WTC11 (cell line): ENCODE measurements at regions not wholly inside any gene's neighbourhood (a gene's known extent, or its start where the extent isn't known, plus 50 kb on each side); places are given as distances from the start of the nearest gene placed in this dataset.
A peak's percentile ranks its signal among the peaks of the same experiment; 100 is the strongest.

Experiments used
- ATAC-seq: fragments of 200-7000 bp; cut with Tn5 transposase; 2 replicates; pipeline ENCODE4 v1.10.0; 2021; ENCODE audit warnings: mild to moderate bottlenecking, moderate library complexity
- CTCF ChIA-PET: fragments of 300-600 bp; sonication (Branson Sonifier 250); formaldehyde crosslinking; loops from one replicate; lab custom pipeline; 2021; ENCODE audit warnings: antibody characterized with exemption; lab: Charles Lee
- POLR2A ChIA-PET: fragments of 350-600 bp; sonication (Branson Sonifier 250); formaldehyde crosslinking; loops from one replicate; lab custom pipeline; 2021; ENCODE audit warnings: antibody characterized with exemption; lab: Charles Lee
- DNase-seq: peaks from one replicate; pipeline ENCODE4 v3.0.0; 2021; ENCODE audit warnings: low spot score
- H3K27ac Mint-ChIP-seq: 2 replicates; pipeline ENCODE4 v1.8.0; 2021; ENCODE audit warnings: mixed read lengths
- H3K27me3 Mint-ChIP-seq: 2 replicates; pipeline ENCODE4 v1.8.0; 2021; ENCODE audit warnings: low read depth, mild to moderate bottlenecking, moderate library complexity, mixed read lengths
- H3K36me3 Mint-ChIP-seq: 2 replicates; pipeline ENCODE4 v1.8.0; 2021; ENCODE audit warnings: mixed read lengths
- H3K4me1 Mint-ChIP-seq: 2 replicates; pipeline ENCODE4 v1.8.0; 2022; ENCODE audit warnings: mixed read lengths
- H3K4me3 Mint-ChIP-seq: 2 replicates; pipeline ENCODE4 v1.8.0; 2021; ENCODE audit warnings: mild to moderate bottlenecking, moderate library complexity, mixed read lengths
- H3K9me3 Mint-ChIP-seq: 2 replicates; pipeline ENCODE4 v1.8.0; 2021; ENCODE audit warnings: mixed read lengths
- ETV6 ChIP-seq: sonication (generic); formaldehyde crosslinking; IDR thresholded peaks from 2 replicates; pipeline ENCODE4 v1.8.1; 2022; ENCODE audit warnings: mild to moderate bottlenecking, missing genetic modification reagents
- IRF2 ChIP-seq: sonication (generic); formaldehyde crosslinking; IDR thresholded peaks from 2 replicates; pipeline ENCODE4 v1.8.0; 2022; ENCODE audit warnings: low read depth, missing genetic modification reagents, borderline replicate concordance
- JUN ChIP-seq: sonication (generic); formaldehyde crosslinking; IDR thresholded peaks from 2 replicates; pipeline ENCODE4 v1.8.0; 2023; ENCODE audit warnings: mild to moderate bottlenecking, missing genetic modification reagents
- MXD4 ChIP-seq: fragments of 250-450 bp; sonication (Bioruptor Pico); IDR thresholded peaks from 2 replicates; pipeline ENCODE4 v1.8.0; 2021; ENCODE audit warnings: mild to moderate bottlenecking, moderate library complexity, borderline replicate concordance
- NFATC4 ChIP-seq: fragments of 250-450 bp; sonication (Bioruptor Pico); IDR thresholded peaks from 2 replicates; pipeline ENCODE4 v1.9.0; 2021; ENCODE audit warnings: mild to moderate bottlenecking
- TF ChIP-seq, protein P1 (sequence below): sonication (generic); formaldehyde crosslinking; IDR thresholded peaks from 2 replicates; pipeline ENCODE4 v1.8.1; 2023; ENCODE audit warnings: mild to moderate bottlenecking, missing genetic modification reagents
- TF ChIP-seq, protein P2 (sequence below): fragments of 250-450 bp; sonication (Bioruptor Pico); IDR thresholded peaks from 2 replicates; pipeline ENCODE4 v1.9.0; 2021; ENCODE audit warnings: mild to moderate bottlenecking, borderline replicate concordance
- TF ChIP-seq, protein P3 (sequence below): fragments of 250-450 bp; sonication (Bioruptor Pico); IDR thresholded peaks from 2 replicates; pipeline ENCODE4 v2.1.2; 2022; ENCODE audit warnings: mild to moderate bottlenecking, moderate library complexity
- TF ChIP-seq, protein P4 (sequence below): sonication (generic); formaldehyde crosslinking; IDR thresholded peaks from 2 replicates; pipeline ENCODE4 v1.8.1; 2022; ENCODE audit warnings: mild to moderate bottlenecking, moderate library complexity, missing genetic modification reagents
- TF ChIP-seq, protein P5 (sequence below): sonication (generic); formaldehyde crosslinking; IDR thresholded peaks from 2 replicates; pipeline ENCODE4 v1.8.1; 2022; ENCODE audit warnings: low read depth, mild to moderate bottlenecking, moderate library complexity, missing genetic modification reagents, borderline replicate concordance
- TF ChIP-seq, protein P6 (sequence below): sonication (generic); formaldehyde crosslinking; IDR thresholded peaks from 2 replicates; pipeline ENCODE4 v1.8.1; 2023; ENCODE audit warnings: mild to moderate bottlenecking, missing genetic modification reagents
- TF ChIP-seq, protein P7 (sequence below): sonication (generic); formaldehyde crosslinking; IDR thresholded peaks from 2 replicates; pipeline ENCODE4 v1.8.0; 2023; ENCODE audit warnings: missing genetic modification reagents

DNA sequence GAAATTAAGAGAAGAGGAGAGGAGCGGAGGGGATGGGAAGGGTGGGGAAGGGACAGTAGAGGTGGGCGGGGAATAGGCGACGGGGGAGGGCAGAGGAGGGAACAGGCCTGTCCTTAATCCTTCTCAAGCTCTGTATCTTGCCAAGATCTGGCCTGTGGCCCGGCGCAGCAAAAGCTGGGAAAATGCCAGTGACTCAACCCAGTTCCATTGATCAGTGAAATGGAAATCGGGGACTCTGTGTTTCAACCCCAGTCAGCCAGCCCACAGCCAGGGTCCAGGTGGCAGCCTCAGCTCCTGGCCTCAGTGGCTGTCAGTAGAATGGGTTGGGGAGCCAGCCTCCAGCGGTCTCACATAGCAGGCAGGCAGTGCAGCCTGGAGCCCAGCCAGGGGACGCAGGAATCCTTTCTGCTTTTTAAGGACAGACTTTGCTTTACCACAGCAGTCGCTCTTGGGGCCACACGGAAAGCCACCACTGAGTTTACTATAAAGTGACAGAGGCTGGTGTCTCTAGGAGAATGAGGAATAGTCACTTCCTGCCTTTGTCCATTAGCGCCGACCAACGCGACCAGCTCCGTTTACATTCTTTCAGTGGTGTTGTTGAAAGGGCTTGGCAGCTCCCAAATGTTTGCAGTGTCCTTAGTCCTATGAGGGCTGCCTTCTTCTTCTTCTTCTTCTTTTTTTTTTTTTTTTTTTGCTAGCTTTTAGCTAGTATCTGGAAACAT, 128.0 kb downstream of the RIN2 start (continued):
- TF ChIP-seq, protein P1, sequence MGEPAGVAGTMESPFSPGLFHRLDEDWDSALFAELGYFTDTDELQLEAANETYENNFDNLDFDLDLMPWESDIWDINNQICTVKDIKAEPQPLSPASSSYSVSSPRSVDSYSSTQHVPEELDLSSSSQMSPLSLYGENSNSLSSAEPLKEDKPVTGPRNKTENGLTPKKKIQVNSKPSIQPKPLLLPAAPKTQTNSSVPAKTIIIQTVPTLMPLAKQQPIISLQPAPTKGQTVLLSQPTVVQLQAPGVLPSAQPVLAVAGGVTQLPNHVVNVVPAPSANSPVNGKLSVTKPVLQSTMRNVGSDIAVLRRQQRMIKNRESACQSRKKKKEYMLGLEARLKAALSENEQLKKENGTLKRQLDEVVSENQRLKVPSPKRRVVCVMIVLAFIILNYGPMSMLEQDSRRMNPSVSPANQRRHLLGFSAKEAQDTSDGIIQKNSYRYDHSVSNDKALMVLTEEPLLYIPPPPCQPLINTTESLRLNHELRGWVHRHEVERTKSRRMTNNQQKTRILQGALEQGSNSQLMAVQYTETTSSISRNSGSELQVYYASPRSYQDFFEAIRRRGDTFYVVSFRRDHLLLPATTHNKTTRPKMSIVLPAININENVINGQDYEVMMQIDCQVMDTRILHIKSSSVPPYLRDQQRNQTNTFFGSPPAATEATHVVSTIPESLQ (CRISPR knock-in tag): no peak
- TF ChIP-seq, protein P2, sequence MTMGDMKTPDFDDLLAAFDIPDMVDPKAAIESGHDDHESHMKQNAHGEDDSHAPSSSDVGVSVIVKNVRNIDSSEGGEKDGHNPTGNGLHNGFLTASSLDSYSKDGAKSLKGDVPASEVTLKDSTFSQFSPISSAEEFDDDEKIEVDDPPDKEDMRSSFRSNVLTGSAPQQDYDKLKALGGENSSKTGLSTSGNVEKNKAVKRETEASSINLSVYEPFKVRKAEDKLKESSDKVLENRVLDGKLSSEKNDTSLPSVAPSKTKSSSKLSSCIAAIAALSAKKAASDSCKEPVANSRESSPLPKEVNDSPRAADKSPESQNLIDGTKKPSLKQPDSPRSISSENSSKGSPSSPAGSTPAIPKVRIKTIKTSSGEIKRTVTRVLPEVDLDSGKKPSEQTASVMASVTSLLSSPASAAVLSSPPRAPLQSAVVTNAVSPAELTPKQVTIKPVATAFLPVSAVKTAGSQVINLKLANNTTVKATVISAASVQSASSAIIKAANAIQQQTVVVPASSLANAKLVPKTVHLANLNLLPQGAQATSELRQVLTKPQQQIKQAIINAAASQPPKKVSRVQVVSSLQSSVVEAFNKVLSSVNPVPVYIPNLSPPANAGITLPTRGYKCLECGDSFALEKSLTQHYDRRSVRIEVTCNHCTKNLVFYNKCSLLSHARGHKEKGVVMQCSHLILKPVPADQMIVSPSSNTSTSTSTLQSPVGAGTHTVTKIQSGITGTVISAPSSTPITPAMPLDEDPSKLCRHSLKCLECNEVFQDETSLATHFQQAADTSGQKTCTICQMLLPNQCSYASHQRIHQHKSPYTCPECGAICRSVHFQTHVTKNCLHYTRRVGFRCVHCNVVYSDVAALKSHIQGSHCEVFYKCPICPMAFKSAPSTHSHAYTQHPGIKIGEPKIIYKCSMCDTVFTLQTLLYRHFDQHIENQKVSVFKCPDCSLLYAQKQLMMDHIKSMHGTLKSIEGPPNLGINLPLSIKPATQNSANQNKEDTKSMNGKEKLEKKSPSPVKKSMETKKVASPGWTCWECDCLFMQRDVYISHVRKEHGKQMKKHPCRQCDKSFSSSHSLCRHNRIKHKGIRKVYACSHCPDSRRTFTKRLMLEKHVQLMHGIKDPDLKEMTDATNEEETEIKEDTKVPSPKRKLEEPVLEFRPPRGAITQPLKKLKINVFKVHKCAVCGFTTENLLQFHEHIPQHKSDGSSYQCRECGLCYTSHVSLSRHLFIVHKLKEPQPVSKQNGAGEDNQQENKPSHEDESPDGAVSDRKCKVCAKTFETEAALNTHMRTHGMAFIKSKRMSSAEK: no peak

DNA sequence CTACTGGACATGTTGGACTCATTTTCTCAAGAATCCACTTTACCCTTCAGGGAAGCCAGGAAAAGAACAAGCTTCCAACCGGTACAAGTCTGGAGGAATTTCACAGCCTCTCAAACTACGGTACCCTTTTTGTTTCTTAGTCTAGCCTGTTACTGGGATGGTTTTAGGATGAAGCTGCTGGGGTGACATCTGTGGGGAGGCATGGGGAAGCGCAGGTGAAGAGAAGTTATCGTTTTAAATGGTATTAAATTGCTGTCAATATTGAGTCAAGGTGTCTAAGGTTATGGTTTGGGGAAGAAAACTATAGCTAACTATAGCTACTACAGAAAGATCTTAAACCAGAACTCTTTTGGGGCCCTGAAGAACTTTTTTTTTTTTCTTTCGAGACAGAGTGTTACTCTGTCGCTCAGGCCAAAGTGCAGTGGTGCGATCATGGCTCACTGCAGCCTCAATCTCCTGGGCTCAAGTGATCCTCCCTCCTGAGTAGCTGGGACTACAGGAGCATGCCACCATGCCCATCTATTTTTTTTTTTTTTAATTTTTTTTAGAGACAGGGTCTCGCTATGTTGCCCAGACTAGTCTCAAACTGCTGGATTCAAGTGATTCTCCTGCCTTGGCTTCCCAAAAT, 128.7 kb downstream of the RIN2 start:
- TF ChIP-seq NFATC4 (CRISPR knock-in tag): no peak
- TF ChIP-seq, protein P3, sequence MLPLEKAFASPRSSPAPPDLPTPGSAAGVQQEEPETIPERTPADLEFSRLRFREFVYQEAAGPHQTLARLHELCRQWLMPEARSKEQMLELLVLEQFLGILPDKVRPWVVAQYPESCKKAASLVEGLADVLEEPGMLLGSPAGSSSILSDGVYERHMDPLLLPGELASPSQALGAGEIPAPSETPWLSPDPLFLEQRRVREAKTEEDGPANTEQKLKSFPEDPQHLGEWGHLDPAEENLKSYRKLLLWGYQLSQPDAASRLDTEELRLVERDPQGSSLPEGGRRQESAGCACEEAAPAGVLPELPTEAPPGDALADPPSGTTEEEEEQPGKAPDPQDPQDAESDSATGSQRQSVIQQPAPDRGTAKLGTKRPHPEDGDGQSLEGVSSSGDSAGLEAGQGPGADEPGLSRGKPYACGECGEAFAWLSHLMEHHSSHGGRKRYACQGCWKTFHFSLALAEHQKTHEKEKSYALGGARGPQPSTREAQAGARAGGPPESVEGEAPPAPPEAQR: no peak
- no peak for TF ChIP-seq IRF2 (CRISPR knock-in tag)
- TF ChIP-seq JUN (CRISPR knock-in tag): no peak
- TF ChIP-seq, protein P4, sequence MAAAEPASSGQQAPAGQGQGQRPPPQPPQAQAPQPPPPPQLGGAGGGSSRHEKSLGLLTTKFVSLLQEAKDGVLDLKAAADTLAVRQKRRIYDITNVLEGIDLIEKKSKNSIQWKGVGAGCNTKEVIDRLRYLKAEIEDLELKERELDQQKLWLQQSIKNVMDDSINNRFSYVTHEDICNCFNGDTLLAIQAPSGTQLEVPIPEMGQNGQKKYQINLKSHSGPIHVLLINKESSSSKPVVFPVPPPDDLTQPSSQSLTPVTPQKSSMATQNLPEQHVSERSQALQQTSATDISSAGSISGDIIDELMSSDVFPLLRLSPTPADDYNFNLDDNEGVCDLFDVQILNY: no peak
- TF ChIP-seq ETV6 (CRISPR knock-in tag): no peak
- TF ChIP-seq MXD4 (CRISPR knock-in tag): no peak
- POLR2A ChIA-PET: interaction anchor here (0.6 to 0.8 kb wide), 2 partner anchors 26 to 128 kb away, joined by 3 to 4 read pairs; no protein-coding TSS in a partner anchor
- Mint-ChIP-seq H3K4me1 (peaks cover 5% of the 10 kb centered on the region), H3K27ac (no peak overlapping the region), H3K36me3 (no peaks in the 10 kb centered on the region), H3K4me3 (no peak overlapping the region), H3K27me3 (no peaks in the 10 kb centered on the region), H3K9me3 (no peaks in the 10 kb centered on the region)
- CTCF ChIA-PET: interaction anchor here (0.7 to 1.7 kb wide), 6 partner anchors 61 to 194 kb away, joined by 3 to 5 read pairs (median 4); no protein-coding TSS in a partner anchor
- no peak for DNase-seq
- ATAC-seq: peak; percentile 52

DNA sequence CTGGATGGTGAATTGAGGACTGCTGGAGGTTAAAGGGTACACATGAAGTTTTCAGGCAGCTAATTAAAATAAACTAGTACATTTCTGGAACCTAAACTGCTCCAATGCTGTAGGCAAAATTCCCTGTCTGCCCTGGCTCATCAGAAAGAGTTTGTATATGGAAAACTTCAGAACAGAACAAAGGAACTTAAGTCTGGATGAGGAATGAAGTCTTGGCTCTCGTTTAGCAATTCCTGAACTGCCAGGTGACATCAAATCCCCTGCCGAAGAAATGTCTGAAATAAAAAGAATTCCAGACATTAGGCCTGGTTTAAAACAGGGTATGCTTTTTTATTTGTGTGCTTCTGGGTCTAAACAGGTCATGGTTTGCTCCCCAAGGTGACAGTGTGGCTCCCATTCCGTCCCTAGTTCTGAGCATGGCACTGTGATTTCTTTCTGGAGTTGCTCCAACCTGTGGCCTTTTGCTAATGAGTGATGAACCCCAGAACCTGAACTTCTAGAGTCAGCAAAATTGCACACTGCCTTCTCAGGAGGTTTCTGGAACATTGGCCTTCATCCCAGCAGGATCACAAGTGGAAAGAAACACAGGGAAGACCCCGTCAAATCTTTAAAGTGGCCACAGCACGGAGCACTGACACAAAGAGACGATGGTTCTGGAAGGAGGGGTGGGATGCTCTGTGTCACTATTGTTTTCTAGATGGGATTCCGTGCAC, 129.4 kb upstream of the NAA20 start:
- H3K4me1 Mint-ChIP-seq: peaks cover 5% of the 10 kb centered on the region

More for the DNA sequence above, 129.4 kb upstream of the NAA20 start:
- H3K27ac Mint-ChIP-seq: no peak overlapping the region
- ATAC-seq (no peak), DNase-seq (no peak)
- CTCF ChIA-PET: interaction anchor here (1.7 kb wide), 1 partner anchor 195 kb away, joined by 5 read pairs; no protein-coding TSS in a partner anchor
- TF ChIP-seq, protein P5, sequence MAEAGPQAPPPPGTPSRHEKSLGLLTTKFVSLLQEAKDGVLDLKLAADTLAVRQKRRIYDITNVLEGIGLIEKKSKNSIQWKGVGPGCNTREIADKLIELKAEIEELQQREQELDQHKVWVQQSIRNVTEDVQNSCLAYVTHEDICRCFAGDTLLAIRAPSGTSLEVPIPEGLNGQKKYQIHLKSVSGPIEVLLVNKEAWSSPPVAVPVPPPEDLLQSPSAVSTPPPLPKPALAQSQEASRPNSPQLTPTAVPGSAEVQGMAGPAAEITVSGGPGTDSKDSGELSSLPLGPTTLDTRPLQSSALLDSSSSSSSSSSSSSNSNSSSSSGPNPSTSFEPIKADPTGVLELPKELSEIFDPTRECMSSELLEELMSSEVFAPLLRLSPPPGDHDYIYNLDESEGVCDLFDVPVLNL (CRISPR knock-in tag): no peak
- TF ChIP-seq, protein P6, sequence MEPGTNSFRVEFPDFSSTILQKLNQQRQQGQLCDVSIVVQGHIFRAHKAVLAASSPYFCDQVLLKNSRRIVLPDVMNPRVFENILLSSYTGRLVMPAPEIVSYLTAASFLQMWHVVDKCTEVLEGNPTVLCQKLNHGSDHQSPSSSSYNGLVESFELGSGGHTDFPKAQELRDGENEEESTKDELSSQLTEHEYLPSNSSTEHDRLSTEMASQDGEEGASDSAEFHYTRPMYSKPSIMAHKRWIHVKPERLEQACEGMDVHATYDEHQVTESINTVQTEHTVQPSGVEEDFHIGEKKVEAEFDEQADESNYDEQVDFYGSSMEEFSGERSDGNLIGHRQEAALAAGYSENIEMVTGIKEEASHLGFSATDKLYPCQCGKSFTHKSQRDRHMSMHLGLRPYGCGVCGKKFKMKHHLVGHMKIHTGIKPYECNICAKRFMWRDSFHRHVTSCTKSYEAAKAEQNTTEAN (CRISPR knock-in tag): no peak
- TF ChIP-seq, protein P7, sequence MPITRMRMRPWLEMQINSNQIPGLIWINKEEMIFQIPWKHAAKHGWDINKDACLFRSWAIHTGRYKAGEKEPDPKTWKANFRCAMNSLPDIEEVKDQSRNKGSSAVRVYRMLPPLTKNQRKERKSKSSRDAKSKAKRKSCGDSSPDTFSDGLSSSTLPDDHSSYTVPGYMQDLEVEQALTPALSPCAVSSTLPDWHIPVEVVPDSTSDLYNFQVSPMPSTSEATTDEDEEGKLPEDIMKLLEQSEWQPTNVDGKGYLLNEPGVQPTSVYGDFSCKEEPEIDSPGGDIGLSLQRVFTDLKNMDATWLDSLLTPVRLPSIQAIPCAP (CRISPR knock-in tag): no peak
- TF ChIP-seq, all 79 proteins: peak for 0
- Mint-ChIP-seq H3K4me3 (no peak overlapping the region), H3K27me3 (0 out of 2 replicates have a peak, but pooled peaks cover 2% of the 10 kb centered on the region), H3K9me3 (0 out of 2 replicates have a peak, but pooled peaks cover 3% of the 10 kb centered on the region), H3K36me3 (no peaks in the 10 kb centered on the region)
- POLR2A ChIA-PET: no interaction called here
